ENCODE measurements at regions not wholly inside any gene's neighbourhood (a gene's known extent, or its start where the extent isn't known, plus 50 kb on each side); places are given as distances from the start of the nearest gene placed in this dataset.
"Not testable (repeated sequence)": the region's sequence is repeated elsewhere in the genome, so short reads cannot be mapped to it uniquely, and the experiment has no call there.

DNA sequence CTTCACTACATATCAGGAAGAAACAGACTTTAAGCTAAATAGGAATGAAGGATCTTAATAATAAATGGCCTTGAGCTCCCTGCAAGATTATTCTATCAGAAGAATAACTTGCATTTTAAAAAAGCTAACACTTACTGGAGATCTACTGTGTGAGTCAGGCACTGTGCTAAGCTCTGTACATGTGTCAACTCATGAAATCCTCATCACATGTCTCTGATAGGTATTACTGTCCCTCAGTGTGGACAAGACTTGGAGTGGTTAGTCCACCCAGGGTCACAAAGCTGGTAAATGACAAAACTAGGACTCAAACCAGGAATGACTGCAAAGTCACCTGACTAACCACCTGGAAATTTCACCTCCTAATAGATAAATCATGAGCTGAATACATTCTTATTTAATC is 57.1 kb upstream of the KCTD7 start:
- peaks cover 0 to 65% (median 18%) of the 10 kb centered on the region in 4 donors for H3K36me3 ChIP-seq
- ATAC-seq (ENCODE audit: low FRiP score in 2 of 2), result no peak

GRCh38 chr7:66573782-66574495 is 54.7 kb upstream of the KCTD7 start:
- not testable (repeated sequence) for ATAC-seq (ENCODE audit: low FRiP score in 2 of 2); H3K4me3 ChIP-seq; H3K4me1 ChIP-seq; H3K9me3 ChIP-seq; H3K27me3 ChIP-seq; H3K27ac ChIP-seq; DNase-seq
- 85 to 88% methylated on average over 9 of the region's 9 CpGs for WGBS, 2 donors
- H3K36me3 ChIP-seq, result peaks cover 0 to 59% (median 18%) of the 10 kb centered on the region in 4 donors

More for the DNA sequence above, 57.1 kb upstream of the KCTD7 start:
- Histone ChIP-seq H3K27ac (no peak overlapping the region), H3K27me3 (no peaks in the 10 kb centered on the region), H3K4me3 (no peak overlapping the region), H3K9me3 (no peaks in the 10 kb centered on the region), H3K4me1 (peaks cover 0 to 4% (median 0%) of the 10 kb centered on the region in 4 donors)
- DNase-seq, result no peak
- TF ChIP-seq EP300 (IDR thresholded peaks at IDR 0.05), result no peak
- TF ChIP-seq CTCF (IDR thresholded peaks at IDR 0.05), result no peak
- no peak for TF ChIP-seq POLR2A (IDR thresholded peaks at IDR 0.05)
- no peak for TF ChIP-seq POLR2AphosphoS5 (IDR thresholded peaks at IDR 0.05)

- 91 to 96% methylated on average over 5 of the region's 5 CpGs for WGBS, 2 donors
- not testable (repeated sequence) for H3K4me1 ChIP-seq; H3K4me3 ChIP-seq; H3K9me3 ChIP-seq; H3K27ac ChIP-seq; DNase-seq; ATAC-seq (ENCODE audit: low FRiP score in 2 of 2); H3K27me3 ChIP-seq
- H3K36me3 ChIP-seq, result peaks cover 0 to 56% (median 18%) of the 10 kb centered on the region in 4 donors
Measured at GRCh38 chr7:66574768-66575167, 53.9 kb upstream of the KCTD7 start.

GRCh38 chr7:66575398-66575797 is 53.3 kb upstream of the KCTD7 start:
- WGBS, 2 donors, result 88 to 93% methylated on average over 4 of the region's 4 CpGs
- no peak for ATAC-seq (ENCODE audit: low FRiP score in 2 of 2)
- peaks cover 0 to 52% (median 18%) of the 10 kb centered on the region in 4 donors for H3K36me3 ChIP-seq

DNA sequence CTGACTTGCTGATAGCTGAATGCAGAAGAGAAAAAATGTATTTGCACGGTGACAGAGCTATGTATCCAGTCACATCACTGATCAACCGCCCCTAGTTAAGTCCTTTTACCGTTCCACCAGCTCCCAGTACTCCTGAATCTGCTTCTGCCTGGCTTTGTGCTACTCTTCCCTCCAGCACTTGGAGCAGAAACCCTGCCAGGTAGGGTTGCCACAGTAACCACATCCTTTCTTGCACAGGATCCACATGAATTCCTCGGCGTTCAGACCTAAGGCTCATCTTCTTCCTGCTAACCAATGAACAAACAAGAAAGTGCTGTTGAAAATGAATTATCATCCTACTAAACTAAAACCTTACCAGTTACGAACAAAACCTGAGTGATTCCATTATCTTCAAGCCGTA is 52.0 kb upstream of the KCTD7 start:
- 81 to 85% methylated on average over 7 of the region's 7 CpGs for WGBS, 2 donors
- no peak for ATAC-seq (ENCODE audit: low FRiP score in 2 of 2)

More at GRCh38 chr7:66575398-66575797, 53.3 kb upstream of the KCTD7 start:
- Histone ChIP-seq H3K4me1 (peaks cover 0 to 7% (median 7%) of the 10 kb centered on the region in 4 donors), H3K27ac (no peak overlapping the region), H3K9me3 (no peaks in the 10 kb centered on the region), H3K4me3 (no peak overlapping the region), H3K27me3 (no peaks in the 10 kb centered on the region)
- TF ChIP-seq EP300 (IDR thresholded peaks at IDR 0.05) (no peak), POLR2AphosphoS5 (IDR thresholded peaks at IDR 0.05) (no peak), CTCF (IDR thresholded peaks at IDR 0.05) (no peak), POLR2A (IDR thresholded peaks at IDR 0.05) (no peak)
- no peak for DNase-seq

More for the DNA sequence above, 52.0 kb upstream of the KCTD7 start:
- Histone ChIP-seq H3K36me3 (peaks cover 0 to 47% (median 16%) of the 10 kb centered on the region in 4 donors), H3K27ac (no peak overlapping the region), H3K27me3 (no peaks in the 10 kb centered on the region), H3K4me1 (peaks cover 0 to 14% (median 7%) of the 10 kb centered on the region in 4 donors), H3K9me3 (no peaks in the 10 kb centered on the region), H3K4me3 (no peak overlapping the region)
- TF ChIP-seq CTCF (IDR thresholded peaks at IDR 0.05), result no peak
- no peak for TF ChIP-seq EP300 (IDR thresholded peaks at IDR 0.05)
- TF ChIP-seq POLR2AphosphoS5 (IDR thresholded peaks at IDR 0.05), result no peak
- no peak for TF ChIP-seq POLR2A (IDR thresholded peaks at IDR 0.05)
- DNase-seq, result no peak

Measured in upper lobe of left lung (tissue), 6 donors.